CD4-positive, alpha-beta T cell treated with Interleukin-4 for 1 hour (primary cell): ENCODE measurements at regions not wholly inside any gene's neighbourhood (a gene's known extent, or its start where the extent isn't known, plus 50 kb on each side); places are given as distances from the start of the nearest gene placed in this dataset.

Experiments used
- DNase-seq, 2 donors: peaks; one replicate each; pipeline ENCODE4 v3.0.0-alpha.2; 2020 to 2022

GRCh38 chr3:66753670-66754069 lies 244.4 kb upstream of the KBTBD8 start:
- DNase-seq = no peak

- DNase-seq = no peak
Observed at GRCh38 chr3:66754613-66755012, 243.5 kb upstream of the KBTBD8 start.

GRCh38 chr3:66755924-66756323 lies 242.2 kb upstream of the KBTBD8 start:
- no peak for DNase-seq

GRCh38 chr3:66756468-66757036 lies 241.6 kb upstream of the KBTBD8 start:
- DNase-seq = no peak

- no peak for DNase-seq
Observed at GRCh38 chr3:66761093-66761780, 236.9 kb upstream of the KBTBD8 start.

- no peak for DNase-seq
Observed at GRCh38 chr3:66762916-66763693, 235.0 kb upstream of the KBTBD8 start.

- no peak for DNase-seq
Observed at GRCh38 chr3:66778107-66778506, 220.0 kb upstream of the KBTBD8 start.

GRCh38 chr3:66778777-66779176 lies 219.3 kb upstream of the KBTBD8 start:
- no peak for DNase-seq

GRCh38 chr3:66785191-66785909 lies 212.8 kb upstream of the KBTBD8 start:
- DNase-seq = no peak

GRCh38 chr3:66789580-66790237 lies 208.4 kb upstream of the KBTBD8 start:
- DNase-seq = no peak

- no peak for DNase-seq
Observed at GRCh38 chr3:66792086-66792485, 206.0 kb upstream of the KBTBD8 start.

GRCh38 chr3:66795365-66795764 lies 202.7 kb upstream of the KBTBD8 start:
- DNase-seq = no peak

GRCh38 chr3:66796343-66796742 lies 201.8 kb upstream of the KBTBD8 start:
- no peak for DNase-seq

- DNase-seq = no peak
Observed at GRCh38 chr3:66797889-66798560, 200.1 kb upstream of the KBTBD8 start.

- no peak for DNase-seq
Observed at GRCh38 chr3:66800941-66801545, 197.1 kb upstream of the KBTBD8 start.

GRCh38 chr3:66803206-66803605 lies 194.9 kb upstream of the KBTBD8 start:
- no peak for DNase-seq

GRCh38 chr3:66803721-66804695 lies 194.1 kb upstream of the KBTBD8 start:
- no peak for DNase-seq

GRCh38 chr3:66808891-66809594 lies 189.1 kb upstream of the KBTBD8 start:
- no peak for DNase-seq

- DNase-seq = peak in 1 of 2 donors; percentile 2
Observed at GRCh38 chr3:66809595-66809958, 188.5 kb upstream of the KBTBD8 start.

GRCh38 chr3:66812136-66812535 lies 186.0 kb upstream of the KBTBD8 start:
- DNase-seq = no peak
